ENCODE measurements at regions not wholly inside any gene's neighbourhood (a gene's known extent, or its start where the extent isn't known, plus 50 kb on each side); places are given as distances from the start of the nearest gene placed in this dataset.

DNA sequence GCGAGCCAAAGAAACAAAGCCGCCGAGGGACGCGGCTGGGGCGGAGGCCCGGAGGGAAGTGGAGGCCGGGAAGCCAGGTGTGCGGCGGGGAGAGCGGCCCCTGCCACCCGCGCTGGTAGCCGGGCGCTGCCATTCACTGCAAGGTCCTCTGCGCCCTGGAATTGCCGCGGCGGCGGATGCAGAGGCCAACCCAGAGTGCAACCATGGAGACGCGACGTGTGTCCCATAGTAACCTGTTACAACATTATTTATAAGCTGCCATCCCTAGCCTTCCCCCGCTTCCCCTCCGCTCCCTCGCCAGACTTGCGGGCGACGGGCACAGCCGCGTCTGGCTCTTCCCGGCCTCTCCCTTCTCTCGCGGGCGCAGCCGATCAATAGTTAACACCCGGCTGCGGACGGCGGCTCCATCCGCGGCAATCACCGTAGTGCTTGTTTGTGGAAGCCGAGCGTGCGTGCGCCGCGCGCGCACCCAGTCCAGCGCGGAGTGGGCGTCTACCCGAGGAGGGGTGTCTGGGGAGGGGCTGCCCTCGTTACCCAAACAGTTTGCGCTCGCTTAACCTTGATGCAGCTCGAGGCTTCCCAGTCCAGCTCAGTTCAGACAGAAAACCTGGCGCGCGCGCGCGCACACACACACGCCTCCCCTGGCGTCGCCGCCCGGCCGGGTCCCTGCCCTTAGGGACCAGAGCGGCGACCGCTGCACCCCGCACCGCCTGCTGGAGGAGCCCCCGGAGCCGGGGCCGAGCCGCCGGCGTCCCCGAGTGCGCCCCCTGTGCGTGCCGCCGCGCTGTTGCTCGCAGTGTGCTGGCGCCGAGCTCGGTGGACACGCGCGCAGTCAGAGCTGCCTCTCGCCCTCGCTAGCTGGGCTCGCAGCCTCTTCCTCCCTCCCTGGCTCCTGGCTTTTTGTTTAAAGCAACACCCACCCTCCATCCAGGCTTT, 165.4 kb upstream of the DPP6 start:
- Histone ChIP-seq H3K4me1 (ENCODE audit: insufficient read depth, low read length) (peaks cover 7% of the 10 kb centered on the region), H3K36me3 (ENCODE audit: insufficient read depth, low read length) (no peaks in the 10 kb centered on the region), H3K27me3 (ENCODE audit: control insufficient read depth in 1 of 2, insufficient read depth in 2 of 2, low read length in 2 of 2) (peaks cover 0 to 10% of the 10 kb centered on the region in 2 donors), H3K27ac (ENCODE audit: low read depth, low read length) (no peak overlapping the region), H3K4me3 (ENCODE audit: low read depth in 1 of 2, low read length in 2 of 2) (peak overlapping the region; percentile 51), H3K9ac (ENCODE audit: low read length) (no peak overlapping the region), H3K9me3 (ENCODE audit: low read length) (no peaks in the 10 kb centered on the region)

DNA sequence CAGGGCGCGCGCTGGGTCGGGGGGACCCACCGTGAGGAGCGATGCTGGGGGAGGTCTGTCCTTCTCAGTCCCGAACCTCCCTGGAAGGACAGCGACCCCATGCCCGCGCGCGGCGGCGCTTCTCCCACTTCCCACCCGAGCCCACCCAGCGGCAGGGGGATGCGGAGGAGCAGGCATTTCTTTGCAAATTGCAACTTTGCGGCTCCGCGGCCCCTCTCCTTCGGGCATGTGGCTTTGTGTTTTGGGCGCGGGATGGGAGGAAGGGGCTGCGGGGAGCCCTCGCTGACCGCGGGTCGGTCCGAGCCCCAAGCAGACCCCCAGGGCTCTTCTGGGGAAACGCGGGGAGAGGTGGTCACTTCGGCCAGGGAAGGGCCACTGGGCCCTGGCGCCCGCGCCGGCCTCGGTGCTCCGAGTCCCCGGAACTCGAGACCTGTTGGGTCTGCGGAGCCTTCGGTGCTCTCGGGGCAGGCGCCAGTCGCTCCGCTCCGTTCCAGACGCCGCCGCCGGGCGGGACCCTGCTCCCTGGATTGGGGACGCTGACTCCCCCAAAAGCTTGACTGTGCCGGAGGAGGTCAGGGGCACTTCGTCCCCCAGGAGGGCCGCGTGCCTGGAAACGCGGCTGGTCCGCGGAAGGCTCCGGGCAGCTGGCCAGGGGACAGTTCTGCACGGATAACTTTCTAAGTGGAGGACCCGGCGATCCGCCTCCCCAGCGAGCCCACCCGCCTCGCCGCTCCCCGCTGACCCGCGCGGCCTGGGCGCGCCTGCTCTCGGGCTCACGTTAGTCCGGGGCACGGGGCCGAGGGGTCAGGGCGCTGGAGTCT, 164.2 kb upstream of the DPP6 start:
- Histone ChIP-seq H3K9ac (ENCODE audit: low read length) (no peak overlapping the region), H3K4me3 (ENCODE audit: low read depth in 1 of 2, low read length in 2 of 2) (peak overlapping the region; percentile 32 to 51), H3K36me3 (ENCODE audit: insufficient read depth, low read length) (no peaks in the 10 kb centered on the region), H3K27me3 (ENCODE audit: control insufficient read depth in 1 of 2, insufficient read depth in 2 of 2, low read length in 2 of 2) (peaks cover 0 to 10% of the 10 kb centered on the region in 2 donors), H3K4me1 (ENCODE audit: insufficient read depth, low read length) (peaks cover 7% of the 10 kb centered on the region), H3K27ac (ENCODE audit: low read depth, low read length) (no peak overlapping the region), H3K9me3 (ENCODE audit: low read length) (no peaks in the 10 kb centered on the region)

DNA sequence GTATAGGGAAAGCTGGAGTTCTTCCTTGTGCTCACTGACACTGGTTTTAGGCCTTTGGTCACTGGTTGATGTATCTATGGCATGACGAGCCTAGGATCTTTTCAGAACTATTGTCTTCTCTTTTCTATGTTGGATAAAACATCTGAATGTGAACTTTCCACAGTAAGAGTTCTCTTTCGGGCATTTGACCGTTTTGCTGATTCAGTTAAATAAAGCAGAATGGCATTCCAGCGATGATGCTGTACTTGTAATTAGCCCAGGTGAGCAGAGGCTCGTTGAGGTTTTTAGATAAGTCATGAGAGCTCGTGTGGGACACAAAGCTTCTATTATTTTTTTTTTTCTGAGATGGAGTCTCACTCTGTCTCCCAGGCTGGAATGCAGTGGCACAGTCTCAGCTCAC, 160.2 kb upstream of the DPP6 start:
- Histone ChIP-seq H3K27me3 (ENCODE audit: control insufficient read depth in 1 of 2, insufficient read depth in 2 of 2, low read length in 2 of 2) (peaks cover 0 to 10% of the 10 kb centered on the region in 2 donors), H3K9me3 (ENCODE audit: low read length) (no peaks in the 10 kb centered on the region), H3K9ac (ENCODE audit: low read length) (no peak overlapping the region), H3K4me3 (ENCODE audit: low read depth in 1 of 2, low read length in 2 of 2) (no peak overlapping the region), H3K4me1 (ENCODE audit: insufficient read depth, low read length) (peaks cover 7% of the 10 kb centered on the region), H3K36me3 (ENCODE audit: insufficient read depth, low read length) (no peaks in the 10 kb centered on the region), H3K27ac (ENCODE audit: low read depth, low read length) (no peak overlapping the region)

DNA sequence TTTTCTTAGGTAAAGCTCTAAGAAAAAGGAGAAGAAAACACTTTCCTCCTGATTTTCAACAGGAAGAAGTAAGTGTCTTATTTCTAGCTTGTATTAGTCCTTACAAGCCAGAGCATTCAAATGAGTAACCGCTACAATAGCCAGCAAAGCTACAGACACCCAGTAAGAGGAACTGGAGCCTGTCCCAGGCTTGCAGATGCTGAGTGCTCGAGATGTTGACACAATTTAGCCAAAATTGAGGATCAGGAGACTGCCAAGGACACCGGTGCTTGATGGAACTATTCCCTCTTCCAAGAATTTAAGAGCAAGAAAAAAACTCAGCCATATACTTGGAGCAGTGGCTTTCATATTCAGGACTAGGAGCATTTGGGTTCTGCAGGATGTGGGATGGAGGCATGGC, 149.3 kb upstream of the DPP6 start:
- Histone ChIP-seq H3K4me3 (ENCODE audit: low read depth in 1 of 2, low read length in 2 of 2) (no peak overlapping the region), H3K9me3 (ENCODE audit: low read length) (no peaks in the 10 kb centered on the region), H3K27ac (ENCODE audit: low read depth, low read length) (no peak overlapping the region), H3K27me3 (ENCODE audit: control insufficient read depth in 1 of 2, insufficient read depth in 2 of 2, low read length in 2 of 2) (no peaks in the 10 kb centered on the region), H3K9ac (ENCODE audit: low read length) (no peak overlapping the region), H3K4me1 (ENCODE audit: insufficient read depth, low read length) (peaks cover 8% of the 10 kb centered on the region), H3K36me3 (ENCODE audit: insufficient read depth, low read length) (no peaks in the 10 kb centered on the region)

DNA sequence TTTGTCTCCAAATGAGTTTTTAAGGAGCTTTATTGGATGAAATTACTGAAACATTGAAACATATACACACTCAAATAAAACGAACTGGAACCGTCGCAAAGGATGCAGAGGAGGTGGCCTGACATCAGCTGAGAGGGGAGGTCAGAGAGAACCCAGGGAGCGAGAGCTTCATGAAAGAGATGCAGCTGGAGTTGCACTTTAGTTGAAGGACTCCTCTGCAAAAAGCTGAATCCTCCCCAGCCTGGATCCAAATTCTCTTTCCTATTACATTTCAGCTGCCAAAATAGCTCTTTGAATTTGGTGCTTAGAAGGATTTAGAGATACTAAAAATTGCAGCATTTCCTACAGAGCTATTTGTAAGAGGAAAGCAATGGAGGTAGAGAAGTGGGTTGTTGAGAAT, 140.0 kb upstream of the DPP6 start:
- Histone ChIP-seq H3K9ac (ENCODE audit: low read length) (no peak overlapping the region), H3K4me1 (ENCODE audit: insufficient read depth, low read length) (no peaks in the 10 kb centered on the region), H3K9me3 (ENCODE audit: low read length) (no peaks in the 10 kb centered on the region), H3K4me3 (ENCODE audit: low read depth in 1 of 2, low read length in 2 of 2) (no peak overlapping the region), H3K27me3 (ENCODE audit: control insufficient read depth in 1 of 2, insufficient read depth in 2 of 2, low read length in 2 of 2) (no peaks in the 10 kb centered on the region), H3K27ac (ENCODE audit: low read depth, low read length) (no peak overlapping the region), H3K36me3 (ENCODE audit: insufficient read depth, low read length) (no peaks in the 10 kb centered on the region)

GRCh38 chr7:153920126-153920525, 132.1 kb upstream of the DPP6 start:
- Histone ChIP-seq H3K9me3 (ENCODE audit: low read length) (no peaks in the 10 kb centered on the region), H3K4me1 (ENCODE audit: insufficient read depth, low read length) (no peaks in the 10 kb centered on the region), H3K27me3 (ENCODE audit: control insufficient read depth in 1 of 2, insufficient read depth in 2 of 2, low read length in 2 of 2) (no peaks in the 10 kb centered on the region), H3K9ac (ENCODE audit: low read length) (no peak overlapping the region), H3K36me3 (ENCODE audit: insufficient read depth, low read length) (no peaks in the 10 kb centered on the region), H3K4me3 (ENCODE audit: low read depth in 1 of 2, low read length in 2 of 2) (no peak overlapping the region), H3K27ac (ENCODE audit: low read depth, low read length) (no peak overlapping the region)

DNA sequence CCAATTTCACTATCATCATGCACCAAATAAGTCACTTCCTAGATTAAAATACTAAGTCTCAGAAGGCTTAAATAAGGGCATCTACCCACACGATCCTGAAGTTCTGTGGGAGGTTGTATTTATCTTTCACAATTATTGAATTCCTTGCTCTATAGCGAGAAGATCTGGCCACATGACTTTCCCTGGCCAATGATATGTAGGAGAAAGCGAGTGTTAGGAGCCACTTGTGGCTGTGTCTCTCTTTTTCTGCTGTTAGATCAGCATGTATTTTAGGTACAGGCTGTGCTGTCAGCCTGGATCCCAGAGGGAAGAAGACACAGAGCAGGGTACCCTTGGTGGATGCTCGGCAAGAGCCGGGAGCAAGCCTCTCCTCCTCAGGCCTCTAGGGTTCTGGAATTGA, 131.3 kb upstream of the DPP6 start:
- Histone ChIP-seq H3K4me1 (ENCODE audit: insufficient read depth, low read length) (no peaks in the 10 kb centered on the region), H3K36me3 (ENCODE audit: insufficient read depth, low read length) (no peaks in the 10 kb centered on the region), H3K9me3 (ENCODE audit: low read length) (no peaks in the 10 kb centered on the region), H3K27ac (ENCODE audit: low read depth, low read length) (no peak overlapping the region), H3K9ac (ENCODE audit: low read length) (no peak overlapping the region), H3K4me3 (ENCODE audit: low read depth in 1 of 2, low read length in 2 of 2) (no peak overlapping the region), H3K27me3 (ENCODE audit: control insufficient read depth in 1 of 2, insufficient read depth in 2 of 2, low read length in 2 of 2) (no peaks in the 10 kb centered on the region)

DNA sequence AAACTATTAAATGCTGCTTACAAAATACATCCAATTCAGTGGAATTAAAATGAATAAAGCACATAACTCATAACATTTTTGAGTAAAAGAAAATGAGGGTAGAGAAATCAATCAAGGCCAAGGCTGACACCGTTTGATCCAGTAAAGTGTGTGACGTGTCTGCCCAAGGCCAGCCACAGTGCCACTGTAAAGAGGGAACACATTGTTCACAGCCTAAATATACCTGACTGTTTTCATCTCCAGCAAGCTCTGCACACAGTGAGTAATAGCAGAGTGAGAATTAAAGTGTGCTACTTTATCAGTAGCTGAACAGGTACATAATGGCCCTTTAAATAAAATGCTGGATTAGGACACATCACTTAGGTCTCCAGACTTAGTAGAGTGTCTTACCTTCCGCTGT, 130.8 kb upstream of the DPP6 start:
- Histone ChIP-seq H3K9me3 (ENCODE audit: low read length) (no peaks in the 10 kb centered on the region), H3K27me3 (ENCODE audit: control insufficient read depth in 1 of 2, insufficient read depth in 2 of 2, low read length in 2 of 2) (no peaks in the 10 kb centered on the region), H3K4me1 (ENCODE audit: insufficient read depth, low read length) (no peaks in the 10 kb centered on the region), H3K27ac (ENCODE audit: low read depth, low read length) (no peak overlapping the region), H3K36me3 (ENCODE audit: insufficient read depth, low read length) (no peaks in the 10 kb centered on the region), H3K4me3 (ENCODE audit: low read depth in 1 of 2, low read length in 2 of 2) (no peak overlapping the region), H3K9ac (ENCODE audit: low read length) (no peak overlapping the region)

- Histone ChIP-seq H3K27ac (ENCODE audit: low read depth, low read length) (no peak overlapping the region), H3K4me1 (ENCODE audit: insufficient read depth, low read length) (no peaks in the 10 kb centered on the region), H3K4me3 (ENCODE audit: low read depth in 1 of 2, low read length in 2 of 2) (no peak overlapping the region), H3K9ac (ENCODE audit: low read length) (no peak overlapping the region), H3K36me3 (ENCODE audit: insufficient read depth, low read length) (no peaks in the 10 kb centered on the region), H3K9me3 (ENCODE audit: low read length) (no peaks in the 10 kb centered on the region), H3K27me3 (ENCODE audit: control insufficient read depth in 1 of 2, insufficient read depth in 2 of 2, low read length in 2 of 2) (no peaks in the 10 kb centered on the region)
Observed at GRCh38 chr7:153930696-153931095, 121.5 kb upstream of the DPP6 start.

GRCh38 chr7:153934048-153934447, 118.2 kb upstream of the DPP6 start:
- Histone ChIP-seq H3K9me3 (ENCODE audit: low read length) (no peaks in the 10 kb centered on the region), H3K4me3 (ENCODE audit: low read depth in 1 of 2, low read length in 2 of 2) (no peak overlapping the region), H3K4me1 (ENCODE audit: insufficient read depth, low read length) (no peaks in the 10 kb centered on the region), H3K27me3 (ENCODE audit: control insufficient read depth in 1 of 2, insufficient read depth in 2 of 2, low read length in 2 of 2) (no peaks in the 10 kb centered on the region), H3K9ac (ENCODE audit: low read length) (no peak overlapping the region), H3K36me3 (ENCODE audit: insufficient read depth, low read length) (no peaks in the 10 kb centered on the region), H3K27ac (ENCODE audit: low read depth, low read length) (no peak overlapping the region)

- H3K4me1 ChIP-seq (ENCODE audit: insufficient read depth, low read length): no peaks in the 10 kb centered on the region
- H3K9ac ChIP-seq (ENCODE audit: low read length): no peak overlapping the region
- H3K27me3 ChIP-seq (ENCODE audit: control insufficient read depth in 1 of 2, insufficient read depth in 2 of 2, low read length in 2 of 2): no peaks in the 10 kb centered on the region
- no peaks in the 10 kb centered on the region for H3K36me3 ChIP-seq (ENCODE audit: insufficient read depth, low read length)
- H3K27ac ChIP-seq (ENCODE audit: low read depth, low read length): no peak overlapping the region
- H3K4me3 ChIP-seq (ENCODE audit: low read depth in 1 of 2, low read length in 2 of 2): no peak overlapping the region
- no peaks in the 10 kb centered on the region for H3K9me3 ChIP-seq (ENCODE audit: low read length)
Observed at GRCh38 chr7:153934629-153935028, 117.6 kb upstream of the DPP6 start.
